ENCODE measurements at regions not wholly inside any gene's neighbourhood (a gene's known extent, or its start where the extent isn't known, plus 50 kb on each side); places are given as distances from the start of the nearest gene placed in this dataset.

DNA sequence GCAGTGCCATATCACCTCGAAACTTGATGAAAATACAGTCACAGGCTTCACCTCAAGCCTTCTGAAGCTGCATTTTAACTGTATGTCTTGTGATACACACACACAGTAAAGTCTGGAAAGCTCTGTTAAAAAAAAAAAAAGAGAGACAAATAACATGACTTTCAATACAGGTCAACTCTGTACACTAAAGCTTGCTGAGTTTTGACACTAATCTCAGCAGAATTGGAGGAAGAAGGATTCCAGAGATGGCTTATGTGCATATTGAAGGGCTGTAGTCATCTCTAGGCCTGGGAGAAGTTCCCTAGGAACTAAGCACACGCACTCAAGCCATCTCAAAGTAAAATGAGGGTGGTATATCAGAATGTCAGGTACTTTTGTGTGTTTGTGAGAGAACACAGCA is 875.1 kb downstream of the EPHA4 start:
- TF ChIP-seq GLI4 (tag by site-specific recombination; IDR thresholded peaks at IDR 0.05) (no peak), ZFHX2 (tag by site-specific recombination; conservative IDR thresholded peaks at IDR 0.05) (no peak), ZNF791 (tag by site-specific recombination; IDR thresholded peaks at IDR 0.05) (no peak), ZNF214 (tag by site-specific recombination; IDR thresholded peaks at IDR 0.05; ENCODE audit: borderline replicate concordance) (no peak), KLF7 (tag by site-specific recombination; IDR thresholded peaks at IDR 0.05; ENCODE audit: borderline replicate concordance) (no peak), ZNF157 (tag by site-specific recombination; IDR thresholded peaks at IDR 0.05) (no peak), CTCF (tag by site-specific recombination; IDR thresholded peaks at IDR 0.05) (no peak), ZNF23 (tag by site-specific recombination; IDR thresholded peaks at IDR 0.05; ENCODE audit: borderline replicate concordance) (no peak), SETDB1 (IDR thresholded peaks at IDR 0.05; ENCODE audit: insufficient read length, low read length) (no peak), ZNF747 (tag by site-specific recombination; IDR thresholded peaks at IDR 0.05) (no peak), ZFP41 (tag by site-specific recombination; IDR thresholded peaks at IDR 0.05; ENCODE audit: borderline replicate concordance) (no peak)
- TF ChIP-seq, protein P1, sequence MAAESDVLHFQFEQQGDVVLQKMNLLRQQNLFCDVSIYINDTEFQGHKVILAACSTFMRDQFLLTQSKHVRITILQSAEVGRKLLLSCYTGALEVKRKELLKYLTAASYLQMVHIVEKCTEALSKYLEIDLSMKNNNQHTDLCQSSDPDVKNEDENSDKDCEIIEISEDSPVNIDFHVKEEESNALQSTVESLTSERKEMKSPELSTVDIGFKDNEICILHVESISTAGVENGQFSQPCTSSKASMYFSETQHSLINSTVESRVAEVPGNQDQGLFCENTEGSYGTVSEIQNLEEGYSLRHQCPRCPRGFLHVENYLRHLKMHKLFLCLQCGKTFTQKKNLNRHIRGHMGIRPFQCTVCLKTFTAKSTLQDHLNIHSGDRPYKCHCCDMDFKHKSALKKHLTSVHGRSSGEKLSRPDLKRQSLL (tag by site-specific recombination; IDR thresholded peaks at IDR 0.05), result no peak
- Histone ChIP-seq H3K36me3 (ENCODE audit: control insufficient read depth in 2 of 2, insufficient read depth in 1 of 2, low read length in 2 of 2) (no peaks in the 10 kb centered on the region), H3K4me3 (ENCODE audit: low read depth, low read length) (no peak overlapping the region), H3K27ac (ENCODE audit: extremely low read depth, low read depth, low read length) (no peak overlapping the region), H3K4me1 (ENCODE audit: control insufficient read depth, insufficient read depth, low read length) (no peaks in the 10 kb centered on the region), H3K9me3 (ENCODE audit: control insufficient read depth, insufficient read depth, low read depth, low read length) (no peaks in the 10 kb centered on the region)
- ChIA-PET CTCF (no interaction called here), POLR2A (no interaction called here)

GRCh38 chr2:220701115-220701514 is 871.0 kb downstream of the EPHA4 start:
- ChIA-PET POLR2A (no interaction called here), CTCF (interaction anchor here (0.6 kb wide), 1 partner anchor 12 kb away, joined by 3 read pairs; no protein-coding TSS in a partner anchor)
- Histone ChIP-seq H3K4me3 (ENCODE audit: low read depth, low read length) (no peak overlapping the region), H3K4me1 (ENCODE audit: control insufficient read depth, insufficient read depth, low read length) (no peaks in the 10 kb centered on the region), H3K27ac (ENCODE audit: extremely low read depth, low read depth, low read length) (no peak overlapping the region), H3K36me3 (ENCODE audit: control insufficient read depth in 2 of 2, insufficient read depth in 1 of 2, low read length in 2 of 2) (no peaks in the 10 kb centered on the region), H3K9me3 (ENCODE audit: control insufficient read depth, insufficient read depth, low read depth, low read length) (no peaks in the 10 kb centered on the region)
- TF ChIP-seq ZNF266 (tag by site-specific recombination; IDR thresholded peaks at IDR 0.05; ENCODE audit: low read depth) (no peak), ZIC2 (tag by site-specific recombination; IDR thresholded peaks at IDR 0.05) (no peak), CTCF (tag by site-specific recombination; IDR thresholded peaks at IDR 0.05) (no peak), ZFP41 (tag by site-specific recombination; IDR thresholded peaks at IDR 0.05; ENCODE audit: borderline replicate concordance) (no peak), ZBTB7A (tag by site-specific recombination; IDR thresholded peaks at IDR 0.05; ENCODE audit: low read depth) (no peak), ZNF140 (tag by site-specific recombination; IDR thresholded peaks at IDR 0.05) (no peak), IKZF3 (tag by site-specific recombination; IDR thresholded peaks at IDR 0.05) (no peak), ZNF132 (tag by site-specific recombination; IDR thresholded peaks at IDR 0.05; ENCODE audit: borderline replicate concordance) (no peak), BCL11A (tag by site-specific recombination; IDR thresholded peaks at IDR 0.05; ENCODE audit: low read depth) (no peak), PATZ1 (tag by site-specific recombination; IDR thresholded peaks at IDR 0.05) (no peak), ZNF473 (tag by site-specific recombination; IDR thresholded peaks at IDR 0.05) (no peak), ZNF544 (tag by site-specific recombination; IDR thresholded peaks at IDR 0.05) (no peak), ZNF514 (tag by site-specific recombination; IDR thresholded peaks at IDR 0.05) (no peak), ZNF449 (tag by site-specific recombination; IDR thresholded peaks at IDR 0.05) (no peak)
